ENCODE measurements at regions not wholly inside any gene's neighbourhood (a gene's known extent, or its start where the extent isn't known, plus 50 kb on each side); places are given as distances from the start of the nearest gene placed in this dataset.

DNA sequence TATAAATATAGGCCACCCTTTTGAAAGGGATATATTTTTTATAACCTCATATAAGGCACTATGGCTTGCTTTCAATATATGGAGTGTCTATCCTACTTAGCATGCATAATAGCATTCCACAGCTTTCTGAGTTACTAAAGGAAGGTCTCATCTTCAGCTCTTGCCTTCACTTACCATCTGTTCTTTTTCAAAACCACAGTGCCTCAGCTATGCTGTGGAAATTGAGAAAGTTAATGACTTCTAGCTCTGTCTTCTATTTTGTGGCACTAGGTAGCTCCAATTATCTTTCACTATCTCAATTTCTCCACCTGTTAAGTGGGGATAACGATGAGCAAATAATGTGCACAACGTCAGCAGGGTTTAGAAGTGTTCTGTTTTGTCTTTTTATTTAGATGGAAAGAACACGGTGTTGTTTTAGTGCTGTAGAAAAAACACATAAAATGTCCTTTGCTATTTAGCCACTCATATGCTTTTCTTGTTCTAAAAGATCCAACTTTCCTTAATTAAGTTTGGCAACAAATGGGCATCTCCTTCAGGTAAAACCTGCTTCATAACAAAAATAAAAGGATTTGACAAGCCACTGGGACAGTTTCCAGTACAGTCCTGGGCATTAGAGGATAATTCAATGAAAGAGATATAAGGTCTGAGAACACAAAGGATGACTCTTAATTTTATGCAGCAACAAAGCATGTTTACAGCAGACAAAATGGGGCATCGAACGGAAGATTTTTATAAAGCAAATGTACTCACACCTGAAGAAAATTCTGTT lies 462.0 kb upstream of the SYT1 start:
- DNase-seq (ENCODE audit: low spot score in 2 of 2): no peak
- no peaks in the 10 kb centered on the region for H3K9me3 ChIP-seq
- no peaks in the 10 kb centered on the region for H3K36me3 ChIP-seq (replicated peaks)
- in situ Hi-C loops (cut with MboI; ENCODE audit: low sequenced_read_pairs): no loop called here
- H3K27me3 ChIP-seq (ENCODE audit: low read depth): no peaks in the 10 kb centered on the region
- peaks cover 43% of the 10 kb centered on the region for H3K4me1 ChIP-seq
- no peak overlapping the region for H3K4me3 ChIP-seq

DNA sequence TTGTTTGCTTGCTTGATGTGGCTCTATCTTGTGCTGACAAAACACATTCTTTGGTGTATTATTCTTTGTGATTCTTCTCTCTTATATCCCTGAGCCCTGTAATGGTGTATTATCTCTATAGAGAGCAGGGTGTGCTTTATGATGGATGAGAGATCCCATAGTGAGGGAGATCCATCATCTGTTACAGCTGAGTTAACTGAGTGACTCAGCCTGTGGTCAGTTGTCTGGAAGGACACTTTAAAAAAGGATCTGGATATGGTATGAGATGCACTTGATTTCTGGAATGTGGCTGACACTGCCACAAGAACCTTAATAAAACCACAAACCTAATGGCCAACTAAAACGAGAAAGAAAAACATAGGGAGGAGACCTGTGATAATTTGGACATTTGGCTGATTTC lies 461.4 kb upstream of the SYT1 start:
- H3K4me3 ChIP-seq: no peak overlapping the region
- in situ Hi-C loops (cut with MboI; ENCODE audit: low sequenced_read_pairs): no loop called here
- no peaks in the 10 kb centered on the region for H3K36me3 ChIP-seq (replicated peaks)
- no peaks in the 10 kb centered on the region for H3K27me3 ChIP-seq (ENCODE audit: low read depth)
- no peaks in the 10 kb centered on the region for H3K9me3 ChIP-seq
- peaks cover 41% of the 10 kb centered on the region for H3K4me1 ChIP-seq
- DNase-seq (ENCODE audit: low spot score in 2 of 2): peak in 1 of 2 experiments; percentile 26

DNA sequence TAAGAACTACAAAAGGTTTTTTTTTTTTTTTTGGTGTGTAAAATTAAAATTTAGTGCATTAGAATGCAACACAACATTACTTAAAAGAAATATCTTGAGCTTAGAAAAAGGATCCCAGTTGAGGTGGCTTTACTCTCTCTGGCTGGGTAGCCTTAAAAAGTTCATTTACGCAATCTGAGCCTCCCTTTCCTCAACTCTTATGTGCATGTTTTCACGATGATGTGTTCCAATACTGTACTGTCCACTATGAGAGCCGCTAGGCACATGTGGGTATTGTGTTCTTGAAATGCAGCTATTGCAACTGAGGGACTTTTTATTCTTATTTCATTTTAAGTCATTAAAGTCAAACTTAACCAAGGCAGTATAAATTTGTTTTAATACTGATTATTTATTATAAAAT lies 460.9 kb upstream of the SYT1 start:
- DNase-seq (ENCODE audit: low spot score in 2 of 2): no peak
- Histone ChIP-seq H3K4me3 (no peak overlapping the region), H3K4me1 (peaks cover 41% of the 10 kb centered on the region), H3K9me3 (no peaks in the 10 kb centered on the region), H3K27me3 (ENCODE audit: low read depth) (no peaks in the 10 kb centered on the region), H3K36me3 (replicated peaks) (no peaks in the 10 kb centered on the region)
- in situ Hi-C loops (cut with MboI; ENCODE audit: low sequenced_read_pairs): no loop called here

DNA sequence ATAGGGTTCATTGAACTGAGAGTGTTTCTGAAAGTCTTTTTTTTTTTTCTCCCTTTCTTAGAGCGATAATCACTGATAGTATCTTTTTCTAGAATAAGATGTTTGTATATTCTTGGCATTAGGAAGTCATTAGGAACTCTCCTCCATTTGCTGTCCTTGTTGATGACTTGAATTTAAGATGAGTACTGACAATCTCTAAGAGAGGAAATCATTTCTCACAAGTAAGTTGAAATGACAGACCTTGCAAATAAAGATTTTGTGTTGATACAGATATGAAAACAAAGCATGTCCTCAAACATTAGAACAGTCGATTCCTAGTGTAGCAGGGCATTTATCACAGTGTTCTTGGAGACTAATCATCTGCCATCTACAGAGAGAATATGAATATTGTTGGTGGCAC lies 458.4 kb upstream of the SYT1 start:
- in situ Hi-C loops (cut with MboI; ENCODE audit: low sequenced_read_pairs): no loop called here
- no peak for DNase-seq (ENCODE audit: low spot score in 2 of 2)
- Histone ChIP-seq H3K4me1 (peaks cover 41% of the 10 kb centered on the region), H3K4me3 (no peak overlapping the region), H3K36me3 (replicated peaks) (no peaks in the 10 kb centered on the region), H3K9me3 (no peaks in the 10 kb centered on the region), H3K27me3 (ENCODE audit: low read depth) (no peaks in the 10 kb centered on the region)

GRCh38 chr12:78406828-78407227 lies 457.7 kb upstream of the SYT1 start:
- H3K9me3 ChIP-seq: no peaks in the 10 kb centered on the region
- peaks cover 41% of the 10 kb centered on the region for H3K4me1 ChIP-seq
- DNase-seq (ENCODE audit: low spot score in 2 of 2): peak in 1 of 2 experiments; percentile 49
- in situ Hi-C loops (cut with MboI; ENCODE audit: low sequenced_read_pairs): no loop called here
- no peaks in the 10 kb centered on the region for H3K27me3 ChIP-seq (ENCODE audit: low read depth)
- H3K36me3 ChIP-seq (replicated peaks): no peaks in the 10 kb centered on the region
- no peak overlapping the region for H3K4me3 ChIP-seq

DNA sequence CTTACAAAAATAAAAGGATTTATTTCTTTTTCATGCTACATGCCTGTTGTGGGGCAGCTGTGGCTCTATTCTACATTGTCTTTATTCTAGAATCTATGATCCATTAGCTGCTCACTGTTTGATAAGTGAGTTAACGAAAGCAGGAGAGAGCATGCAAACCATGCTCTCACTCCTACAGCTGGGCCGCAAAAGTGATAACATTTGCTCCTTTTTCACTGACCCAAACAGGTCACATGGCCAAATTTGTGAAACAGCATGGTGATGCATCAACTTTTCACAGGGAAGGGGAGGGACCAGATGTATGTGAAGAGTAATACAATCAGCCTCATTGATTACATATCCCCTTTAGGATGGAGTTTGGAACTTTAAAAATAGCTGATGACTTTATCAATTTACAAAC lies 456.9 kb upstream of the SYT1 start:
- in situ Hi-C loops (cut with MboI; ENCODE audit: low sequenced_read_pairs): no loop called here
- DNase-seq (ENCODE audit: low spot score in 2 of 2): no peak
- Histone ChIP-seq H3K4me1 (peaks cover 35% of the 10 kb centered on the region), H3K36me3 (replicated peaks) (no peaks in the 10 kb centered on the region), H3K27me3 (ENCODE audit: low read depth) (no peaks in the 10 kb centered on the region), H3K9me3 (no peaks in the 10 kb centered on the region), H3K4me3 (no peak overlapping the region)

DNA sequence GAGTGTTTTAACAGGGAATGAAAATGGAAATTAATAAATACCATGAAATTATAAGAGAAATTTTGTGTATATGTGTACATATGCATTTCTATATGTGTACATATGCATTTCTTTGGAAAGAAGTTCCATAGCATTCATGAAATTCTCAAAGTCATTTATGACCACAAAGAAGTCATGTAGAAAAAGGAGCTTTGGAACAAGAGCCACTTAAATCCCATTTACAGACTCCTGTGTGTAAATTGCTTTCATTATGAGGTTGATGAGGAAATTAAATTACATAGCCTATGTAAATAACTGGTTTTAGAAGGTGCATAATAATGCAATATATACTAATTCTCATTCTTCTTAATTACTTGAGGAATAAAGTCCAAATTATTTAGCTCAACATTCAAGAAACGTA lies 450.5 kb upstream of the SYT1 start:
- Histone ChIP-seq H3K27me3 (ENCODE audit: low read depth) (no peaks in the 10 kb centered on the region), H3K4me3 (no peak overlapping the region), H3K4me1 (peaks cover 17% of the 10 kb centered on the region), H3K9me3 (no peaks in the 10 kb centered on the region), H3K36me3 (replicated peaks) (no peaks in the 10 kb centered on the region)
- peak in 1 of 2 experiments; percentile 92 for DNase-seq (ENCODE audit: low spot score in 2 of 2)
- in situ Hi-C loops (cut with MboI; ENCODE audit: low sequenced_read_pairs): no loop called here

DNA sequence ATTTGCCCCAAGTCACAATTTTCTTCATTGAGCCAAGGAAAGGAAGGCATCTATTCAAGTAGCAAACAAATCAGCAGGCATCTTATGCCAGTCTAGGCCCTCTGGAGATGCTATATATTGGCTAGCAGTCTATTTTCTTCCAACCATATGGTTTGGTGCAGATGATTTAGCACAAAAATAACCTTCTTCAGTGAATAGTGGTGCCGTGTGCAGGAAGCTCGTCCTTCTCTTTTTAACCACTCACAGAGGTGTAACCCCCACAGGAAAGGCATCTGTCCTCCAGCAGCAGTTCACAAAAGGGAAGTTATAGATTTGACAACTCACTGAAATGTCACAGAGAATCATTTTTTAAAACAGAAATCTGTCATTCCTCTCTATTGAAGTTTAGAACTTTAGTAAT lies 445.7 kb upstream of the SYT1 start:
- no peak for DNase-seq (ENCODE audit: low spot score in 2 of 2)
- Histone ChIP-seq H3K27me3 (ENCODE audit: low read depth) (no peaks in the 10 kb centered on the region), H3K9me3 (no peaks in the 10 kb centered on the region), H3K4me3 (no peak overlapping the region), H3K36me3 (replicated peaks) (no peaks in the 10 kb centered on the region), H3K4me1 (peaks cover 32% of the 10 kb centered on the region)
- in situ Hi-C loops (cut with MboI; ENCODE audit: low sequenced_read_pairs): no loop called here

DNA sequence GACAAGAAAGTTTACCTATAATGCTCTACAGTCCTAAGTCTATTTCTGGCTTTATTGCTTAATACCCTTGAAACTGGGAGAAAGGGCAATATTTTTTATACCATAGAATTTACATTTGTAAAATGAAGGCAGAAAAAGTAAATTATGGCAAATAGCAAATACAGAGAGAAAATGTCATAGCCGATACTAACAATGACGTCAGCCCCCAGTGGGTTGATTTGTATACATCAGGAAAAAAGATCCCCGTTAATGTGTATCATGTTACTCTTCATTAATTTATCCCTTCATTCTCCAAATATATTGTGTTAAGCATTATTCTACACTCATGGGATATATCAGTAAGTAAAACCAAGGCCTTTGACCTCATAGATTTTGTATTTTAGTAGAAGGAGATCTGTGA lies 445.1 kb upstream of the SYT1 start:
- Histone ChIP-seq H3K36me3 (replicated peaks) (no peaks in the 10 kb centered on the region), H3K27me3 (ENCODE audit: low read depth) (no peaks in the 10 kb centered on the region), H3K4me1 (peaks cover 28% of the 10 kb centered on the region), H3K9me3 (no peaks in the 10 kb centered on the region), H3K4me3 (no peak overlapping the region)
- in situ Hi-C loops (cut with MboI; ENCODE audit: low sequenced_read_pairs): no loop called here
- no peak for DNase-seq (ENCODE audit: low spot score in 2 of 2)

DNA sequence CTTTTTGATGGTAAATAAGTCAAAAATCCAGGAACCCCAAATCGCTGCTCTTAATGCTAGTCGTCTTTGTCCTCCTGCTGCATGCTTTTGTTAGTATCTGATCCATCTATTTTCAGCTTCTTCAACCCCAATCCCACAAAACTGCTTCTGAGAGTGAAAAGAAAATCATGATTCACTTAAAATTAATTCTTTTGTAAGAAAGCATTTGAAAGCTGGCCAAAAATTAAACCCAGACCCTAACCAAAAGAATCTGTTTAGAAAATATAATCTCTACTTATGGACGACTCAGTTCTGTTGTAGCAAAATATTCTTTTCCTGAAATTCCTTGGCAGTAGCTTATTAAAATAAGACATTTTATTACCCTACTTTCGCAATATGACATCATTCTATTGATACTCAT lies 443.6 kb upstream of the SYT1 start:
- DNase-seq (ENCODE audit: low spot score in 2 of 2): no peak
- in situ Hi-C loops (cut with MboI; ENCODE audit: low sequenced_read_pairs): no loop called here
- no peaks in the 10 kb centered on the region for H3K27me3 ChIP-seq (ENCODE audit: low read depth)
- H3K9me3 ChIP-seq: no peaks in the 10 kb centered on the region
- no peaks in the 10 kb centered on the region for H3K36me3 ChIP-seq (replicated peaks)
- no peak overlapping the region for H3K4me3 ChIP-seq
- H3K4me1 ChIP-seq: peaks cover 22% of the 10 kb centered on the region

- Histone ChIP-seq H3K4me1 (peaks cover 11% of the 10 kb centered on the region), H3K36me3 (replicated peaks) (no peaks in the 10 kb centered on the region), H3K4me3 (no peak overlapping the region), H3K9me3 (no peaks in the 10 kb centered on the region; the same call in 1 of the 2 replicates), H3K27me3 (ENCODE audit: low read depth) (no peaks in the 10 kb centered on the region)
- in situ Hi-C loops (cut with MboI; ENCODE audit: low sequenced_read_pairs): no loop called here
- DNase-seq (ENCODE audit: low spot score in 2 of 2): peak; percentile 33 to 93
These were observed 434.0 kb upstream of the SYT1 start for GRCh38 chr12:78430551-78430950.

- in situ Hi-C loops (cut with MboI; ENCODE audit: low sequenced_read_pairs): no loop called here
- Histone ChIP-seq H3K4me1 (peaks cover 11% of the 10 kb centered on the region), H3K9me3 (no peaks in the 10 kb centered on the region; the same call in 1 of the 2 replicates), H3K27me3 (ENCODE audit: low read depth) (no peaks in the 10 kb centered on the region), H3K36me3 (replicated peaks) (no peaks in the 10 kb centered on the region), H3K4me3 (no peak overlapping the region)
- no peak for DNase-seq (ENCODE audit: low spot score in 2 of 2)
These were observed 432.6 kb upstream of the SYT1 start for GRCh38 chr12:78431931-78432330.

GRCh38 chr12:78439666-78440065 lies 424.9 kb upstream of the SYT1 start:
- no peaks in the 10 kb centered on the region for H3K27me3 ChIP-seq (ENCODE audit: low read depth)
- no peaks in the 10 kb centered on the region for H3K9me3 ChIP-seq
- DNase-seq (ENCODE audit: low spot score in 2 of 2): no peak
- in situ Hi-C loops (cut with MboI; ENCODE audit: low sequenced_read_pairs): no loop called here
- H3K4me1 ChIP-seq: no peaks in the 10 kb centered on the region
- no peaks in the 10 kb centered on the region for H3K36me3 ChIP-seq (replicated peaks)
- no peak overlapping the region for H3K4me3 ChIP-seq

DNA sequence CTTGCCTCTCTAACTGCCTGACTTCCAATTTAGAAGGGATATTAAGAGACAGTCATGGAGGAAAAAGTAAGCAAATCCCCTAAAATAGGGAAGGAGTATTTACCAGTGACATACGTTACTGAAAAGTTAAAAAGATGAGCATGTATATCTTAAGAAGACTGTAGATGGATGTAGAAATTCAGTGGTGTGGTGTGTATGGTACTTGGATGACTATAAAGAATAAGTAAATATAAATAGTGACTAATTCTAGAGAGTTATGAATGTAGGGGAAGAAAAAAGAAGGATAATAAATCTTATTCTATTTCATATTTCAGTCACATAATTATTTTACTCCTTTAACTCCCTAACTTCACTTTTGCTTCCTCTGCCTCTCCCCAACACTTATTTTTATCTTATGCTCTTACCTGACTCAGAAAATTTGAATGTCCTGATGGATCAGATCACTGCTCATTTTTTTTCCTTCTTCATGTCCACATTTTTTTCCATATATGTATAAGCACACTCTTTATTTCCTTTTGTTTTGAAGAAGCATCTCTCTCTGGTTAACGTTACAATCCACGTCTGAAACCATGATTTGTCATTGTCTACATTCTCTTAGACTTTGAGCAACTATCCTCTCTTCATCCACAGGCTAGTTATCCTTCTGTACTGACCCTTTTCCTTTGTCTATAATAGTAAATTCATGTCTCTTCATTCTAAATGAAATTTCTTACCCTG lies 422.7 kb upstream of the SYT1 start:
- DNase-seq (ENCODE audit: low spot score in 2 of 2): no peak
- in situ Hi-C loops (cut with MboI; ENCODE audit: low sequenced_read_pairs): no loop called here
- H3K9me3 ChIP-seq: no peaks in the 10 kb centered on the region
- H3K4me1 ChIP-seq: no peaks in the 10 kb centered on the region
- H3K4me3 ChIP-seq: no peak overlapping the region
- H3K27me3 ChIP-seq (ENCODE audit: low read depth): no peaks in the 10 kb centered on the region
- no peaks in the 10 kb centered on the region for H3K36me3 ChIP-seq (replicated peaks)

All from HAP-1 (cell line).